CD4-positive, alpha-beta T cell treated with Interleukin-15 for 1 hour (primary cell): ENCODE measurements at regions not wholly inside any gene's neighbourhood (a gene's known extent, or its start where the extent isn't known, plus 50 kb on each side); places are given as distances from the start of the nearest gene placed in this dataset.
"Not testable (repeated sequence)": the region's sequence is repeated elsewhere in the genome, so short reads cannot be mapped to it uniquely, and the experiment has no call there.

Experiments
- DNase-seq: peaks from one replicate; pipeline ENCODE4 v3.0.0-alpha.2; 2020

- DNase-seq: not testable (repeated sequence)
These were observed 133.1 kb downstream of the TSEN15 start for GRCh38 chr1:184184614-184185013.

GRCh38 chr1:184185347-184185746 is 133.8 kb downstream of the TSEN15 start:
- no peak for DNase-seq

- DNase-seq: no peak
These were observed 134.6 kb downstream of the TSEN15 start for GRCh38 chr1:184186167-184186566.

GRCh38 chr1:184187097-184187496 is 135.6 kb downstream of the TSEN15 start:
- DNase-seq: no peak

- DNase-seq: no peak
These were observed 136.5 kb downstream of the TSEN15 start for GRCh38 chr1:184188037-184188436.

GRCh38 chr1:184189361-184189760 is 137.8 kb downstream of the TSEN15 start:
- no peak for DNase-seq

- no peak for DNase-seq
These were observed 139.1 kb downstream of the TSEN15 start for GRCh38 chr1:184190616-184191015.

- DNase-seq: no peak
These were observed 139.7 kb downstream of the TSEN15 start for GRCh38 chr1:184191181-184191621.

- no peak for DNase-seq
These were observed 141.3 kb downstream of the TSEN15 start for GRCh38 chr1:184192796-184193195.

GRCh38 chr1:184193451-184193850 is 141.9 kb downstream of the TSEN15 start:
- DNase-seq: no peak

- DNase-seq: no peak
These were observed 142.7 kb downstream of the TSEN15 start for GRCh38 chr1:184194236-184194635.

- not testable (repeated sequence) for DNase-seq
These were observed 144.2 kb downstream of the TSEN15 start for GRCh38 chr1:184195722-184196121.

GRCh38 chr1:184197831-184198230 is 146.3 kb downstream of the TSEN15 start:
- no peak for DNase-seq

GRCh38 chr1:184199036-184199435 is 147.5 kb downstream of the TSEN15 start:
- no peak for DNase-seq

- DNase-seq: no peak
These were observed 148.0 kb downstream of the TSEN15 start for GRCh38 chr1:184199438-184200085.

- no peak for DNase-seq
These were observed 157.1 kb downstream of the TSEN15 start for GRCh38 chr1:184208622-184209021.

- DNase-seq: no peak
These were observed 158.5 kb downstream of the TSEN15 start for GRCh38 chr1:184210031-184210430.

- DNase-seq: no peak
These were observed 159.3 kb downstream of the TSEN15 start for GRCh38 chr1:184210862-184211261.

- no peak for DNase-seq
These were observed 161.3 kb downstream of the TSEN15 start for GRCh38 chr1:184212649-184213314.

GRCh38 chr1:184214128-184214527 is 162.6 kb downstream of the TSEN15 start:
- no peak for DNase-seq

GRCh38 chr1:184215274-184215925 is 163.9 kb downstream of the TSEN15 start:
- no peak for DNase-seq

GRCh38 chr1:184218458-184219075 is 167.0 kb downstream of the TSEN15 start:
- DNase-seq: no peak

GRCh38 chr1:184219414-184219813 is 167.4 kb upstream of the C1orf21 start:
- no peak for DNase-seq

GRCh38 chr1:184219883-184220282 is 166.9 kb upstream of the C1orf21 start:
- no peak for DNase-seq
